HCT116 (cell line): ENCODE measurements at regions not wholly inside any gene's neighbourhood (a gene's known extent, or its start where the extent isn't known, plus 50 kb on each side); places are given as distances from the start of the nearest gene placed in this dataset.

Experiments used
- ATAC-seq: fragments of 200-7000 bp; cut with Tn5 transposase; 2 replicates; pipeline ENCODE4 v1.9.1; 2020; ENCODE audit warnings: mild to moderate bottlenecking, moderate library complexity
- BruUV-seq: library from RNA; stranded (reverse); fragments of 400-500 nt; replicated peaks from 2 replicates; lab custom pipeline; 2021; lab: Mats Ljungman, UMichigan
- CTCF ChIA-PET: fragments of 300-600 bp; sonication (Branson Sonifier 250); formaldehyde crosslinking; loops from one replicate; lab custom pipeline; 2021; ENCODE audit warnings: antibody characterized with exemption; lab: Charles Lee
- POLR2A ChIA-PET: fragments of 300-600, 350-600 bp; sonication (Branson Sonifier 250); formaldehyde crosslinking; loops from one replicate; lab custom pipeline; 2021; ENCODE audit warnings: antibody characterized with exemption; lab: Charles Lee
- RAD21 ChIA-PET, 2 experiments: fragments of 300-600 bp; sonication (Branson Sonifier 250); formaldehyde crosslinking; loops; one replicate each; lab custom pipeline; 2023; ENCODE audit warnings: low total read pairs in 2 of 2; ENCODE audit not compliant: uncharacterized antibody in 2 of 2, unreplicated experiment in 2 of 2, low non-redundant PET in 1 of 2; lab: Charles Lee
- DNase-seq: peaks from one replicate; pipeline ENCODE4 v3.0.0-alpha.2; 2010; ENCODE audit warnings: low read depth, low spot score
- H2AFZ ChIP-seq: fragments of 200-600 bp; shearing (Covaris generic), sonication (generic); 2 replicates; pipeline ENCODE4 v1.6.1; 2017; ENCODE audit warnings: low read depth, mixed run types, mixed read lengths, antibody characterized with exemption, low read length; ENCODE audit not compliant: poor library complexity, severe bottlenecking
- H3K27ac ChIP-seq: 2 replicates; pipeline ENCODE4 v1.5.1; 2012; ENCODE audit warnings: low read depth, low read length
- H3K27me3 ChIP-seq: fragments of 200-600 bp; sonication (generic); 2 replicates; pipeline ENCODE4 v1.6.1; 2016; ENCODE audit warnings: mixed run types, low read length, mixed read lengths; ENCODE audit not compliant: insufficient read depth
- H3K36me3 ChIP-seq, 2 experiments: fragments of 200-500 bp in 1 of 2; fragments of 200-600 bp in 1 of 2; sonication (Bioruptor generic) in 1 of 2; sonication (generic) in 1 of 2; 2 replicates each; pipeline versions ENCODE4 v1.5.1 to v1.6.1; 2014 to 2016; ENCODE audit warnings: low read length in 2 of 2, inconsistent platforms in 1 of 2, mixed read lengths in 1 of 2, mixed run types in 1 of 2; ENCODE audit not compliant: insufficient read depth in 2 of 2, control insufficient read depth in 1 of 2
- H3K4me1 ChIP-seq, 2 experiments: fragments of 200-600 bp in 1 of 2; sonication (generic) in 1 of 2; 2 replicates each; pipeline versions ENCODE4 v1.5.1 to v1.6.1; 2012 to 2017; ENCODE audit warnings: low read length in 2 of 2, inconsistent platforms in 1 of 2, mild to moderate bottlenecking in 1 of 2, mixed read lengths in 1 of 2, mixed run types in 1 of 2, moderate library complexity in 1 of 2; ENCODE audit not compliant: insufficient read depth in 2 of 2, control insufficient read depth in 1 of 2
- H3K4me2 ChIP-seq: fragments of 200-600 bp; sonication (generic); 2 replicates; pipeline ENCODE4 v1.6.1; 2017; ENCODE audit warnings: mixed run types, low read length, mixed read lengths
- H3K4me3 ChIP-seq, 2 experiments: fragments of 200-600 bp in 1 of 2; sonication (generic) in 1 of 2; replicated peaks in 1 of 2; 2 replicates each; pipeline ENCODE4 v1.5.1; 2011 to 2016; ENCODE audit warnings: low read length in 2 of 2, control low read depth in 1 of 2, low read depth in 1 of 2, mild to moderate bottlenecking in 1 of 2, mixed read lengths in 1 of 2, mixed run types in 1 of 2
- H3K79me2 ChIP-seq: fragments of 200-600 bp; sonication (generic); 2 replicates; pipeline ENCODE4 v1.6.1; 2017; ENCODE audit warnings: mild to moderate bottlenecking, mixed run types, low read length, moderate library complexity, mixed read lengths; ENCODE audit not compliant: insufficient read depth
- H3K9ac ChIP-seq: fragments of 200-600 bp; sonication (generic); 2 replicates; pipeline ENCODE4 v1.6.1; 2016; ENCODE audit warnings: low read length, mixed read lengths
- H3K9me2 ChIP-seq: fragments of 200-600 bp; sonication (generic), shearing (Covaris generic); 2 replicates; pipeline ENCODE4 v1.6.1; 2017; ENCODE audit warnings: mixed run types, mild to moderate bottlenecking, moderate library complexity; ENCODE audit not compliant: insufficient read depth
- H3K9me3 ChIP-seq, 2 experiments: fragments of 200-500 bp in 1 of 2; fragments of 200-600 bp in 1 of 2; sonication (Bioruptor generic) in 1 of 2; sonication (generic) in 1 of 2; 2 replicates each; pipeline ENCODE4 v1.6.1; 2014 to 2017; ENCODE audit warnings: low read length in 2 of 2, mixed read lengths in 2 of 2, inconsistent platforms in 1 of 2, low read depth in 1 of 2, mild to moderate bottlenecking in 1 of 2, mixed run types in 1 of 2, moderate library complexity in 1 of 2; ENCODE audit not compliant: control insufficient read depth in 1 of 2, insufficient read depth in 1 of 2
- H4K20me1 ChIP-seq: fragments of 200-600 bp; sonication (generic), shearing (Covaris generic); 2 replicates; pipeline ENCODE4 v1.6.1; 2017; ENCODE audit warnings: mixed run types, mild to moderate bottlenecking, moderate library complexity; ENCODE audit not compliant: insufficient read depth
- CBX3 ChIP-seq: IDR thresholded peaks from 2 replicates; pipeline ENCODE4 v1.6.1; 2012; ENCODE audit warnings: low read depth
- CEBPB ChIP-seq: IDR thresholded peaks from 2 replicates; pipeline ENCODE4 v1.6.1; 2012; ENCODE audit warnings: low read depth
- EGR1 ChIP-seq: IDR thresholded peaks from 2 replicates; pipeline ENCODE4 v1.6.1; 2012; ENCODE audit warnings: low read depth
- ELF1 ChIP-seq: IDR thresholded peaks from 2 replicates; pipeline ENCODE4 v1.6.1; 2012; ENCODE audit warnings: low read depth, borderline replicate concordance
- EZH2 ChIP-seq: fragments of 200-600 bp; sonication (generic); IDR thresholded peaks from 2 replicates; pipeline ENCODE4 v1.6.1; 2017; ENCODE audit warnings: antibody characterized with exemption, mixed run types
- EZH2phosphoT487 ChIP-seq: fragments of 200-600 bp; IDR thresholded peaks from 2 replicates; pipeline ENCODE4 v1.6.1; 2018; ENCODE audit warnings: antibody characterized with exemption, borderline replicate concordance
- FOSL1 ChIP-seq: IDR thresholded peaks from 2 replicates; pipeline ENCODE4 v1.6.1; 2012; ENCODE audit warnings: low read depth
- JUND ChIP-seq: IDR thresholded peaks from 2 replicates; pipeline ENCODE4 v1.6.1; 2012
- POLR2A ChIP-seq: IDR thresholded peaks from 2 replicates; pipeline ENCODE4 v1.7.0; 2011; ENCODE audit warnings: borderline replicate concordance; ENCODE audit not compliant: insufficient read depth, insufficient read length; ENCODE audit errors: extremely low read depth
- POLR2AphosphoS5 ChIP-seq: IDR thresholded peaks from 2 replicates; pipeline ENCODE4 v1.6.1; 2011; ENCODE audit warnings: mild to moderate bottlenecking, low read depth, low read length, moderate library complexity
- SP1 ChIP-seq: IDR thresholded peaks from 2 replicates; pipeline ENCODE4 v1.6.1; 2012; ENCODE audit warnings: low read depth
- SRF ChIP-seq: IDR thresholded peaks from 2 replicates; pipeline ENCODE4 v1.6.1; 2012; ENCODE audit warnings: low read depth
- TCF7L2 ChIP-seq: IDR thresholded peaks from 2 replicates; pipeline ENCODE4 v1.7.0; 2011; ENCODE audit warnings: borderline replicate concordance, inconsistent platforms; ENCODE audit not compliant: insufficient read depth, insufficient read length; ENCODE audit errors: extremely low read depth
- YY1 ChIP-seq: IDR thresholded peaks from 2 replicates; pipeline ENCODE4 v1.6.1; 2011; ENCODE audit warnings: low read length, low read depth, moderate library complexity, mild to moderate bottlenecking; ENCODE audit not compliant: insufficient replicate concordance; ENCODE audit errors: extremely low read depth
- ZFX ChIP-seq: fragments of 450-650 bp; IDR thresholded peaks from 2 replicates; pipeline ENCODE4 v1.6.1; 2017
- intact Hi-C: fragments of 100-400 bp; cut with micrococcal nuclease; formaldehyde crosslinking; loops from 2 replicates; pipeline ENCODE4 v1.10.0; 2022
- TF ChIP-seq, protein P1 (sequence below): IDR thresholded peaks from 2 replicates; pipeline ENCODE4 v1.6.1; 2012; ENCODE audit warnings: low read depth
- TF ChIP-seq, protein P2 (sequence below): IDR thresholded peaks from 2 replicates; pipeline ENCODE4 v1.6.1; 2011; ENCODE audit warnings: mild to moderate bottlenecking, low read length, moderate library complexity; ENCODE audit not compliant: insufficient replicate concordance; ENCODE audit errors: extremely low read depth
- TF ChIP-seq, protein P3 (sequence below), 3 experiments: fragments of 200-600 bp in 1 of 3; sonication (generic) in 1 of 3; IDR thresholded peaks in 2 of 3; conservative IDR thresholded peaks in 1 of 3; 2 replicates each; pipeline ENCODE4 v1.5.1; 2012 to 2017; ENCODE audit warnings: low read depth in 2 of 3, low read length in 2 of 3, antibody characterized with exemption in 1 of 3, borderline replicate concordance in 1 of 3, control low read depth in 1 of 3, mild to moderate bottlenecking in 1 of 3, mixed read lengths in 1 of 3, mixed run types in 1 of 3, moderate library complexity in 1 of 3; ENCODE audit not compliant: insufficient read depth in 1 of 3

GRCh38 chr7:16023503-16023902 lies 337.0 kb upstream of the MEOX2 start:
- Histone ChIP-seq H3K9me3 (no peaks in the 10 kb centered on the region), H2AFZ (no peak overlapping the region), H3K27me3 (no peaks in the 10 kb centered on the region), H4K20me1 (no peaks in the 10 kb centered on the region), H3K4me3 (no peak overlapping the region)
- BruUV-seq, result no TSS peak
- intact Hi-C loops, result no loop called here
- RAD21 ChIA-PET, result no interaction called here
- no peak for TF ChIP-seq ELF1
- TF ChIP-seq JUND, result no peak
- no peak for TF ChIP-seq YY1
- no peak for TF ChIP-seq FOSL1
- TF ChIP-seq SRF, result no peak
- TF ChIP-seq CEBPB, result no peak
- TF ChIP-seq EZH2, result no peak
- TF ChIP-seq, protein P1, sequence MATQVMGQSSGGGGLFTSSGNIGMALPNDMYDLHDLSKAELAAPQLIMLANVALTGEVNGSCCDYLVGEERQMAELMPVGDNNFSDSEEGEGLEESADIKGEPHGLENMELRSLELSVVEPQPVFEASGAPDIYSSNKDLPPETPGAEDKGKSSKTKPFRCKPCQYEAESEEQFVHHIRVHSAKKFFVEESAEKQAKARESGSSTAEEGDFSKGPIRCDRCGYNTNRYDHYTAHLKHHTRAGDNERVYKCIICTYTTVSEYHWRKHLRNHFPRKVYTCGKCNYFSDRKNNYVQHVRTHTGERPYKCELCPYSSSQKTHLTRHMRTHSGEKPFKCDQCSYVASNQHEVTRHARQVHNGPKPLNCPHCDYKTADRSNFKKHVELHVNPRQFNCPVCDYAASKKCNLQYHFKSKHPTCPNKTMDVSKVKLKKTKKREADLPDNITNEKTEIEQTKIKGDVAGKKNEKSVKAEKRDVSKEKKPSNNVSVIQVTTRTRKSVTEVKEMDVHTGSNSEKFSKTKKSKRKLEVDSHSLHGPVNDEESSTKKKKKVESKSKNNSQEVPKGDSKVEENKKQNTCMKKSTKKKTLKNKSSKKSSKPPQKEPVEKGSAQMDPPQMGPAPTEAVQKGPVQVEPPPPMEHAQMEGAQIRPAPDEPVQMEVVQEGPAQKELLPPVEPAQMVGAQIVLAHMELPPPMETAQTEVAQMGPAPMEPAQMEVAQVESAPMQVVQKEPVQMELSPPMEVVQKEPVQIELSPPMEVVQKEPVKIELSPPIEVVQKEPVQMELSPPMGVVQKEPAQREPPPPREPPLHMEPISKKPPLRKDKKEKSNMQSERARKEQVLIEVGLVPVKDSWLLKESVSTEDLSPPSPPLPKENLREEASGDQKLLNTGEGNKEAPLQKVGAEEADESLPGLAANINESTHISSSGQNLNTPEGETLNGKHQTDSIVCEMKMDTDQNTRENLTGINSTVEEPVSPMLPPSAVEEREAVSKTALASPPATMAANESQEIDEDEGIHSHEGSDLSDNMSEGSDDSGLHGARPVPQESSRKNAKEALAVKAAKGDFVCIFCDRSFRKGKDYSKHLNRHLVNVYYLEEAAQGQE, result no peak
- TF ChIP-seq, protein P2, sequence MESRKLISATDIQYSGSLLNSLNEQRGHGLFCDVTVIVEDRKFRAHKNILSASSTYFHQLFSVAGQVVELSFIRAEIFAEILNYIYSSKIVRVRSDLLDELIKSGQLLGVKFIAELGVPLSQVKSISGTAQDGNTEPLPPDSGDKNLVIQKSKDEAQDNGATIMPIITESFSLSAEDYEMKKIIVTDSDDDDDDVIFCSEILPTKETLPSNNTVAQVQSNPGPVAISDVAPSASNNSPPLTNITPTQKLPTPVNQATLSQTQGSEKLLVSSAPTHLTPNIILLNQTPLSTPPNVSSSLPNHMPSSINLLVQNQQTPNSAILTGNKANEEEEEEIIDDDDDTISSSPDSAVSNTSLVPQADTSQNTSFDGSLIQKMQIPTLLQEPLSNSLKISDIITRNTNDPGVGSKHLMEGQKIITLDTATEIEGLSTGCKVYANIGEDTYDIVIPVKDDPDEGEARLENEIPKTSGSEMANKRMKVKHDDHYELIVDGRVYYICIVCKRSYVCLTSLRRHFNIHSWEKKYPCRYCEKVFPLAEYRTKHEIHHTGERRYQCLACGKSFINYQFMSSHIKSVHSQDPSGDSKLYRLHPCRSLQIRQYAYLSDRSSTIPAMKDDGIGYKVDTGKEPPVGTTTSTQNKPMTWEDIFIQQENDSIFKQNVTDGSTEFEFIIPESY, result no peak
- TF ChIP-seq POLR2AphosphoS5, result no peak
- TF ChIP-seq, protein P3, sequence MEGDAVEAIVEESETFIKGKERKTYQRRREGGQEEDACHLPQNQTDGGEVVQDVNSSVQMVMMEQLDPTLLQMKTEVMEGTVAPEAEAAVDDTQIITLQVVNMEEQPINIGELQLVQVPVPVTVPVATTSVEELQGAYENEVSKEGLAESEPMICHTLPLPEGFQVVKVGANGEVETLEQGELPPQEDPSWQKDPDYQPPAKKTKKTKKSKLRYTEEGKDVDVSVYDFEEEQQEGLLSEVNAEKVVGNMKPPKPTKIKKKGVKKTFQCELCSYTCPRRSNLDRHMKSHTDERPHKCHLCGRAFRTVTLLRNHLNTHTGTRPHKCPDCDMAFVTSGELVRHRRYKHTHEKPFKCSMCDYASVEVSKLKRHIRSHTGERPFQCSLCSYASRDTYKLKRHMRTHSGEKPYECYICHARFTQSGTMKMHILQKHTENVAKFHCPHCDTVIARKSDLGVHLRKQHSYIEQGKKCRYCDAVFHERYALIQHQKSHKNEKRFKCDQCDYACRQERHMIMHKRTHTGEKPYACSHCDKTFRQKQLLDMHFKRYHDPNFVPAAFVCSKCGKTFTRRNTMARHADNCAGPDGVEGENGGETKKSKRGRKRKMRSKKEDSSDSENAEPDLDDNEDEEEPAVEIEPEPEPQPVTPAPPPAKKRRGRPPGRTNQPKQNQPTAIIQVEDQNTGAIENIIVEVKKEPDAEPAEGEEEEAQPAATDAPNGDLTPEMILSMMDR (IDR thresholded peaks at IDR 0.05 in 2 of 3, conservative IDR thresholded peaks at IDR 0.05 in 1 of 3; ENCODE audit: borderline replicate concordance in 1 of 3, insufficient read depth in 1 of 3, low read depth in 2 of 3, low read length in 2 of 3), result no peak
- TF ChIP-seq TCF7L2, result no peak
- TF ChIP-seq ZFX, result no peak
- TF ChIP-seq CBX3, result no peak
- TF ChIP-seq POLR2A, result no peak
- TF ChIP-seq SP1, result no peak
- TF ChIP-seq EGR1, result no peak
- no peak for TF ChIP-seq EZH2phosphoT487
- TF ChIP-seq, all 23 proteins: peak for 0
- ChIA-PET CTCF (no interaction called here), POLR2A (no interaction called here)
- ATAC-seq, result no peak
- DNase-seq, result no peak
- Histone ChIP-seq H3K36me3 (no peaks in the 10 kb centered on the region), H3K27ac (no peak overlapping the region), H3K4me1 (no peaks in the 10 kb centered on the region), H3K9ac (no peak overlapping the region), H3K4me2 (no peak overlapping the region), H3K79me2 (no peaks in the 10 kb centered on the region), H3K9me2 (no peaks in the 10 kb centered on the region; the same call in 1 of the 2 replicates)
